K562 (cell line): ENCODE measurements at regions not wholly inside any gene's neighbourhood (a gene's known extent, or its start where the extent isn't known, plus 50 kb on each side); places are given as distances from the start of the nearest gene placed in this dataset.

Experiments used
- ATAC-seq: fragments of 200-7000 bp; cut with Tn5 transposase; 3 replicates; pipeline ENCODE4 v1.9.1; 2020; ENCODE audit warnings: moderate library complexity
- BruUV-seq: library from RNA; stranded (reverse); fragments of 400-500 nt; replicated peaks from 2 replicates; lab custom pipeline; 2021; lab: Mats Ljungman, UMichigan
- CTCF ChIA-PET: fragments of 300-600 bp; formaldehyde crosslinking; extraction: SDS; loops from one replicate; lab custom pipeline; 2021; ENCODE audit warnings: low intra/inter-chr PET ratio; lab: Yijun Ruan, JAX
- POLR2A ChIA-PET: fragments of 300-600, 350-650 bp; sonication (Branson Sonifier 250); formaldehyde crosslinking; extraction: SDS; loops from one replicate; lab custom pipeline; 2021; ENCODE audit warnings: antibody characterized with exemption, inconsistent platforms; lab: Yijun Ruan, JAX
- DNase-seq, 4 experiments: peaks; one replicate each; pipeline versions ENCODE4 v3.0.0 to v3.0.0-alpha.2; 2011 to 2018; ENCODE audit warnings: low spot score in 3 of 4, mixed read lengths in 3 of 4; ENCODE audit errors: extremely low read depth in 1 of 4
- FAIRE-seq: peaks from 2 replicates; lab custom pipeline; 2011; peaks lifted over from hg19 to GRCh38; lab: Jason Lieb, UNC
- H2AFZ ChIP-seq: 2 replicates; pipeline ENCODE4 v1.6.0; 2011; ENCODE audit warnings: low read depth, low read length, control low read depth, inconsistent platforms
- H3K27ac ChIP-seq: fragments of 200-600 bp; 3 replicates; pipeline ENCODE4 v1.8.0; 2011; ENCODE audit warnings: low read depth, mild to moderate bottlenecking, control low read depth, inconsistent platforms, low read length, moderate library complexity, mixed read lengths; ENCODE audit errors: extremely low read depth
- H3K27me3 ChIP-seq, 2 experiments: fragments of 300-600 bp in 1 of 2; 2 replicates in 1 of 2; 3 replicates in 1 of 2; pipeline versions ENCODE4 v1.6.0 to v1.8.0; 2011; ENCODE audit warnings: inconsistent platforms in 2 of 2, low read length in 2 of 2, mild to moderate bottlenecking in 1 of 2, mixed read lengths in 1 of 2, moderate library complexity in 1 of 2; ENCODE audit not compliant: control insufficient read depth in 2 of 2, insufficient read depth in 2 of 2
- H3K36me3 ChIP-seq: fragments of 300-600 bp; 3 replicates; pipeline ENCODE4 v1.8.0; 2011; ENCODE audit warnings: mild to moderate bottlenecking, low read length, inconsistent platforms; ENCODE audit not compliant: control insufficient read depth, insufficient read depth
- H3K4me1 ChIP-seq, 2 experiments: fragments of 200-600 bp in 1 of 2; replicated peaks in 1 of 2; 2 replicates in 1 of 2; 3 replicates in 1 of 2; pipeline versions ENCODE4 v1.5.1 to v1.8.0; 2011; ENCODE audit warnings: inconsistent platforms in 2 of 2, low read length in 2 of 2, mild to moderate bottlenecking in 1 of 2, mixed read lengths in 1 of 2, moderate library complexity in 1 of 2; ENCODE audit not compliant: control insufficient read depth in 2 of 2, insufficient read depth in 2 of 2
- H3K4me2 ChIP-seq: 2 replicates; pipeline ENCODE4 v1.6.1; 2011; ENCODE audit warnings: low read length, control low read depth, inconsistent platforms, mixed read lengths; ENCODE audit not compliant: insufficient read depth
- H3K4me3 ChIP-seq: fragments of 200-600 bp; sonication (generic), shearing (Covaris generic); 2 replicates; pipeline ENCODE4 v1.5.1; 2016; ENCODE audit warnings: control low read depth, inconsistent platforms
- H3K79me2 ChIP-seq: fragments of 200-600 bp; 3 replicates; pipeline ENCODE4 v1.8.0; 2011; ENCODE audit warnings: low read length, inconsistent platforms; ENCODE audit not compliant: control insufficient read depth, insufficient read depth
- H3K9ac ChIP-seq, 2 experiments: 2 replicates each; pipeline versions ENCODE4 v1.6.0 to v1.6.1; 2011; ENCODE audit warnings: low read depth in 2 of 2, low read length in 2 of 2, control low read depth in 1 of 2, inconsistent platforms in 1 of 2, mild to moderate bottlenecking in 1 of 2, mixed read lengths in 1 of 2; ENCODE audit not compliant: insufficient read depth in 1 of 2
- H3K9me1 ChIP-seq: one replicate; pipeline ENCODE4 v1.6.0; 2011; ENCODE audit warnings: inconsistent platforms, mild to moderate bottlenecking, low read length, moderate library complexity; ENCODE audit not compliant: control insufficient read depth, insufficient read depth
- H3K9me3 ChIP-seq: replicated peaks from 2 replicates; pipeline ENCODE4 v1.5.1; 2011; ENCODE audit warnings: low read depth, low read length, inconsistent platforms; ENCODE audit not compliant: control insufficient read depth, insufficient read depth
- H4K20me1 ChIP-seq: replicated peaks from 2 replicates; pipeline ENCODE4 v1.6.1; 2011; ENCODE audit warnings: low read length, inconsistent platforms, mixed read lengths; ENCODE audit not compliant: control insufficient read depth, insufficient read depth
- BACH1 ChIP-seq: fragments of 200-800 bp; sonication (Bioruptor generic); IDR thresholded peaks from 2 replicates; pipeline ENCODE4 v1.6.1; 2016; ENCODE audit warnings: missing genetic modification characterization, missing compliant biosample characterization
- CBFA2T3 ChIP-seq: fragments of 450-650 bp; IDR thresholded peaks from 2 replicates; pipeline ENCODE4 v1.6.1; 2017
- EGR1 ChIP-seq: fragments of 450-650 bp; conservative IDR thresholded peaks from 2 replicates; pipeline ENCODE4 v1.6.1; 2017; ENCODE audit warnings: mild to moderate bottlenecking
- ETV1 ChIP-seq: fragments of 450-650 bp; conservative IDR thresholded peaks from 2 replicates; pipeline ENCODE4 v1.6.1; 2016; ENCODE audit warnings: missing genetic modification characterization, control low read depth, low read depth, missing compliant biosample characterization
- HDAC1 ChIP-seq, 2 experiments: fragments of 450-650 bp; IDR thresholded peaks; 2 replicates each; pipeline ENCODE4 v1.6.1; 2016 to 2017; ENCODE audit warnings: inconsistent platforms in 1 of 2, mild to moderate bottlenecking in 1 of 2, moderate library complexity in 1 of 2
- KAT7 ChIP-seq: sonication (generic); formaldehyde crosslinking; IDR thresholded peaks from 2 replicates; pipeline ENCODE4 v1.8.0; 2022; ENCODE audit warnings: missing genetic modification reagents, mild to moderate bottlenecking, borderline replicate concordance
- KDM5B ChIP-seq: fragments of 200-600 bp; sonication (generic); IDR thresholded peaks from 2 replicates; pipeline ENCODE4 v1.6.1; 2012; ENCODE audit warnings: low read depth, mild to moderate bottlenecking, moderate library complexity, low read length, control low read depth, inconsistent platforms; ENCODE audit not compliant: insufficient replicate concordance
- KLF16 ChIP-seq: IDR thresholded peaks from 2 replicates; pipeline ENCODE4 v1.6.1; 2016; ENCODE audit warnings: antibody characterized with exemption
- L3MBTL2 ChIP-seq: fragments of 450-650 bp; IDR thresholded peaks from 2 replicates; pipeline ENCODE4 v1.6.1; 2016; ENCODE audit warnings: mild to moderate bottlenecking, moderate library complexity
- MCM2 ChIP-seq: fragments of 450-650 bp; IDR thresholded peaks from 2 replicates; pipeline ENCODE4 v1.6.1; 2017; ENCODE audit warnings: low read depth, mild to moderate bottlenecking
- POLR2B ChIP-seq: fragments of 450-650 bp; IDR thresholded peaks from 2 replicates; pipeline ENCODE4 v1.6.1; 2018; ENCODE audit warnings: low read depth; ENCODE audit not compliant: partially characterized antibody
- SP1 ChIP-seq: sonication (generic); formaldehyde crosslinking; IDR thresholded peaks from 2 replicates; pipeline ENCODE4 v1.8.1; 2022; ENCODE audit warnings: mild to moderate bottlenecking, missing genetic modification reagents
- TBL1XR1 ChIP-seq, 2 experiments: IDR thresholded peaks; 2 replicates each; pipeline ENCODE4 v1.6.1; 2012; ENCODE audit warnings: improper control_type of control experiment in 2 of 2, low read length in 2 of 2, mild to moderate bottlenecking in 1 of 2
- ZNF668 ChIP-seq: fragments of 250-450 bp; sonication (Bioruptor Pico); IDR thresholded peaks from 2 replicates; pipeline ENCODE4 v1.8.0; 2022; ENCODE audit warnings: mild to moderate bottlenecking, inconsistent platforms
- WGBS: fragments of 100-300 bp; shearing (Covaris generic); methylation state at CpG from one replicate; pipeline ENCODE4 v1.1.6; 2016; ENCODE audit warnings: low coverage, mixed read lengths; ENCODE audit not compliant: insufficient coverage; ENCODE audit errors: missing lambda C conversion rate; 5-methylcytosine and 5-hydroxymethylcytosine counted together
- in situ Hi-C: fragments of 300-500 bp; cut with MboI; formaldehyde crosslinking; loops from 4 replicates; pipeline ENCODE4 v1.15.0; 2018; ENCODE audit warnings: inconsistent platforms, mixed read lengths
- intact Hi-C: fragments of 100-400 bp; cut with micrococcal nuclease; formaldehyde crosslinking; loops from 2 replicates; pipeline ENCODE4 v1.14.2; 2022
- TF ChIP-seq, protein P1 (sequence below): fragments of 250-450 bp; sonication (Bioruptor Pico); IDR thresholded peaks from 2 replicates; pipeline ENCODE4 v1.5.0; 2020; ENCODE audit warnings: mild to moderate bottlenecking
- TF ChIP-seq, protein P2 (sequence below): fragments of 200-800 bp; sonication (Bioruptor generic); IDR thresholded peaks from 2 replicates; pipeline ENCODE4 v1.6.1; 2017; ENCODE audit warnings: missing genetic modification characterization, missing compliant biosample characterization
- TF ChIP-seq, protein P3 (sequence below): fragments of 450-650 bp; IDR thresholded peaks from one replicate; pipeline ENCODE4 v1.6.1; 2018; ENCODE audit warnings: mild to moderate bottlenecking, moderate library complexity; ENCODE audit not compliant: partially characterized antibody

DNA sequence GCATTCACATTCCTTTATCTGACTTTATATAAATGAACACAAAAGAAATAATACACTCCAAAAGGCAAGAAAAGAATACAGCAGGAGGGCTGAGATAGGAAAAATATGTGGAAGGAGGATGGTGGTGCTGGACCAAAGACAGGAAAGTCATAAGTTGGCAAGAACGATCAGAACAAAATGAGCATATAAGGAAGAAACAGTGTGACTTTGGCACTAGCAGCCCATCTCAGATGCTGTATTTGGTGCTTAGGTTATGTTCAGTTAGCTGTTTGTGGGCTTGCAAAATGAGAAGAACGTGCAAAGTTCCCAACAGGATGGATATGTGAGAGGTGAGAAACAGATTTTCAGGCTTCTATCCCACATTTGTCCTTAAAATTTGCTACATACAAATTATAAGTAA, 719.8 kb upstream of the ADGRL4 start:
- Histone ChIP-seq H2AFZ (no peak overlapping the region), H3K9me3 (no peaks in the 10 kb centered on the region), H3K9me1 (no peaks in the 10 kb centered on the region), H3K4me1 (no peaks in the 10 kb centered on the region), H3K4me2 (no peak overlapping the region), H3K79me2 (no peaks in the 10 kb centered on the region), H3K36me3 (no peaks in the 10 kb centered on the region), H4K20me1 (no peaks in the 10 kb centered on the region), H3K9ac (no peak overlapping the region), H3K4me3 (no peak overlapping the region), H3K27ac (no peak overlapping the region), H3K27me3 (no peaks in the 10 kb centered on the region)
- ATAC-seq = no peak
- POLR2A ChIA-PET = no interaction called here
- BruUV-seq = no TSS peak
- FAIRE-seq = no peak
- no peak for DNase-seq
- in situ Hi-C loops = no loop called here
- intact Hi-C loops = no loop called here
- CTCF ChIA-PET = no interaction called here
- WGBS = 0% methylated on average over 2 of the region's 2 CpGs
- TF ChIP-seq TBL1XR1 (IDR thresholded peaks at IDR 0.05; ENCODE audit: low read length in 2 of 2) = no peak
- TF ChIP-seq L3MBTL2 = no peak
- no peak for TF ChIP-seq EGR1
- TF ChIP-seq SP1 (CRISPR knock-in tag) = no peak
- no peak for TF ChIP-seq ETV1 (tag)
- TF ChIP-seq MCM2 = no peak
- TF ChIP-seq, protein P1, sequence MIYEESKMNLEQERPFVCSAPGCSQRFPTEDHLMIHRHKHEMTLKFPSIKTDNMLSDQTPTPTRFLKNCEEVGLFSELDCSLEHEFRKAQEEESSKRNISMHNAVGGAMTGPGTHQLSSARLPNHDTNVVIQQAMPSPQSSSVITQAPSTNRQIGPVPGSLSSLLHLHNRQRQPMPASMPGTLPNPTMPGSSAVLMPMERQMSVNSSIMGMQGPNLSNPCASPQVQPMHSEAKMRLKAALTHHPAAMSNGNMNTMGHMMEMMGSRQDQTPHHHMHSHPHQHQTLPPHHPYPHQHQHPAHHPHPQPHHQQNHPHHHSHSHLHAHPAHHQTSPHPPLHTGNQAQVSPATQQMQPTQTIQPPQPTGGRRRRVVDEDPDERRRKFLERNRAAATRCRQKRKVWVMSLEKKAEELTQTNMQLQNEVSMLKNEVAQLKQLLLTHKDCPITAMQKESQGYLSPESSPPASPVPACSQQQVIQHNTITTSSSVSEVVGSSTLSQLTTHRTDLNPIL (CRISPR knock-in tag) = no peak
- TF ChIP-seq ZNF668 (CRISPR knock-in tag) = no peak
- TF ChIP-seq KDM5B = no peak
- no peak for TF ChIP-seq HDAC1 (IDR thresholded peaks at IDR 0.05)
- TF ChIP-seq, protein P2, sequence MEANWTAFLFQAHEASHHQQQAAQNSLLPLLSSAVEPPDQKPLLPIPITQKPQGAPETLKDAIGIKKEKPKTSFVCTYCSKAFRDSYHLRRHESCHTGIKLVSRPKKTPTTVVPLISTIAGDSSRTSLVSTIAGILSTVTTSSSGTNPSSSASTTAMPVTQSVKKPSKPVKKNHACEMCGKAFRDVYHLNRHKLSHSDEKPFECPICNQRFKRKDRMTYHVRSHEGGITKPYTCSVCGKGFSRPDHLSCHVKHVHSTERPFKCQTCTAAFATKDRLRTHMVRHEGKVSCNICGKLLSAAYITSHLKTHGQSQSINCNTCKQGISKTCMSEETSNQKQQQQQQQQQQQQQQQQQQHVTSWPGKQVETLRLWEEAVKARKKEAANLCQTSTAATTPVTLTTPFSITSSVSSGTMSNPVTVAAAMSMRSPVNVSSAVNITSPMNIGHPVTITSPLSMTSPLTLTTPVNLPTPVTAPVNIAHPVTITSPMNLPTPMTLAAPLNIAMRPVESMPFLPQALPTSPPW (CRISPR knock-in tag) = no peak
- TF ChIP-seq, protein P3, sequence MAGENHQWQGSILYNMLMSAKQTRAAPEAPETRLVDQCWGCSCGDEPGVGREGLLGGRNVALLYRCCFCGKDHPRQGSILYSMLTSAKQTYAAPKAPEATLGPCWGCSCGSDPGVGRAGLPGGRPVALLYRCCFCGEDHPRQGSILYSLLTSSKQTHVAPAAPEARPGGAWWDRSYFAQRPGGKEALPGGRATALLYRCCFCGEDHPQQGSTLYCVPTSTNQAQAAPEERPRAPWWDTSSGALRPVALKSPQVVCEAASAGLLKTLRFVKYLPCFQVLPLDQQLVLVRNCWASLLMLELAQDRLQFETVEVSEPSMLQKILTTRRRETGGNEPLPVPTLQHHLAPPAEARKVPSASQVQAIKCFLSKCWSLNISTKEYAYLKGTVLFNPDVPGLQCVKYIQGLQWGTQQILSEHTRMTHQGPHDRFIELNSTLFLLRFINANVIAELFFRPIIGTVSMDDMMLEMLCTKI = no peak
- no peak for TF ChIP-seq KLF16
- TF ChIP-seq KAT7 (CRISPR knock-in tag) = no peak
- TF ChIP-seq CBFA2T3 = no peak
- TF ChIP-seq POLR2B = no peak
- TF ChIP-seq BACH1 (tag) = no peak
